Gastroesophageal sphincter (tissue), 3 donors: ENCODE measurements at regions not wholly inside any gene's neighbourhood (a gene's known extent, or its start where the extent isn't known, plus 50 kb on each side); places are given as distances from the start of the nearest gene placed in this dataset.

ENCODE experiments used
- EP300 ChIP-seq: sonication (generic); formaldehyde crosslinking; IDR thresholded peaks from one replicate; pipeline ENCODE4 v1.6.1; 2017; ENCODE audit warnings: antibody characterized with exemption, mild to moderate bottlenecking
- POLR2A ChIP-seq, 2 donors: fragments of 450-650 bp; IDR thresholded peaks; one replicate each; pipeline ENCODE4 v1.6.1; 2017; ENCODE audit warnings: antibody characterized with exemption in 2 of 2, mild to moderate bottlenecking in 2 of 2, moderate library complexity in 1 of 2
- POLR2AphosphoS5 ChIP-seq: sonication (generic); formaldehyde crosslinking; IDR thresholded peaks from one replicate; pipeline ENCODE4 v1.6.1; 2017; ENCODE audit warnings: antibody characterized with exemption
- TF ChIP-seq, protein P1 (sequence below), 4 experiments: fragments of 200-600 bp in 2 of 4; fragments of 450-650 bp in 2 of 4; sonication (generic) in 1 of 4; IDR thresholded peaks; one replicate each; pipeline ENCODE4 v1.5.1; 2017 to 2019; ENCODE audit warnings: antibody characterized with exemption in 4 of 4, mild to moderate bottlenecking in 2 of 4, moderate library complexity in 2 of 4

DNA sequence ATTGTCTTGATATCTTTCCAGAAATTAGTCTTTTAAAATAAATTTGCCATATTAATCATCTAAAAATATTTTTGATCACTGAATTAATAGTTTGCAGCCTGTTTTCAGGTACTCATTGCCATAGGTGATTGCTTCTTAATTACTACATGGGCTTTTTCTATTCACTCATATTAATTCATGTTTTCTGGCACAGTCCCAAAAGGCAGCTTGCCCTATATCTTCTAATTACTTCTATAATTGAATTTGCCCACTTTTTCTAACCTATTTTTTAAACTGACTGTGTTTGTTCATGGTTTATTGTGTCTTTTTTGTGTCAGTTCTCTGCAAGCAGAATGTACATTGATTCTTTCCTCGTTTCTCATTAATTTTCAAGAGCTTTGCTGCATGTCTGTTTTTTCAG is 85.7 kb upstream of the SOX2 start:
- TF ChIP-seq POLR2A (IDR thresholded peaks at IDR 0.05) (no peak), EP300 (no peak), POLR2AphosphoS5 (no peak)
- TF ChIP-seq, protein P1, sequence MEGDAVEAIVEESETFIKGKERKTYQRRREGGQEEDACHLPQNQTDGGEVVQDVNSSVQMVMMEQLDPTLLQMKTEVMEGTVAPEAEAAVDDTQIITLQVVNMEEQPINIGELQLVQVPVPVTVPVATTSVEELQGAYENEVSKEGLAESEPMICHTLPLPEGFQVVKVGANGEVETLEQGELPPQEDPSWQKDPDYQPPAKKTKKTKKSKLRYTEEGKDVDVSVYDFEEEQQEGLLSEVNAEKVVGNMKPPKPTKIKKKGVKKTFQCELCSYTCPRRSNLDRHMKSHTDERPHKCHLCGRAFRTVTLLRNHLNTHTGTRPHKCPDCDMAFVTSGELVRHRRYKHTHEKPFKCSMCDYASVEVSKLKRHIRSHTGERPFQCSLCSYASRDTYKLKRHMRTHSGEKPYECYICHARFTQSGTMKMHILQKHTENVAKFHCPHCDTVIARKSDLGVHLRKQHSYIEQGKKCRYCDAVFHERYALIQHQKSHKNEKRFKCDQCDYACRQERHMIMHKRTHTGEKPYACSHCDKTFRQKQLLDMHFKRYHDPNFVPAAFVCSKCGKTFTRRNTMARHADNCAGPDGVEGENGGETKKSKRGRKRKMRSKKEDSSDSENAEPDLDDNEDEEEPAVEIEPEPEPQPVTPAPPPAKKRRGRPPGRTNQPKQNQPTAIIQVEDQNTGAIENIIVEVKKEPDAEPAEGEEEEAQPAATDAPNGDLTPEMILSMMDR (IDR thresholded peaks at IDR 0.05) = no peak
